Left ventricle myocardium inferior (tissue), 1 donor: ENCODE measurements at regions not wholly inside any gene's neighbourhood (a gene's known extent, or its start where the extent isn't known, plus 50 kb on each side); places are given as distances from the start of the nearest gene placed in this dataset.

Experiments used
- DNase-seq: peaks from one replicate; pipeline ENCODE4 v3.0.0-alpha.2; 2020
- H3K27ac ChIP-seq: fragments of 200-600 bp; replicated peaks from 2 replicates; pipeline ENCODE4 v1.8.0; 2021
- H3K27me3 ChIP-seq: fragments of 200-600 bp; 2 replicates; pipeline ENCODE4 v1.8.0; 2021; ENCODE audit warnings: low read depth
- H3K36me3 ChIP-seq: fragments of 200-600 bp; 2 replicates; pipeline ENCODE4 v1.8.0; 2021
- H3K4me1 ChIP-seq: fragments of 200-600 bp; 2 replicates; pipeline ENCODE4 v1.8.0; 2021
- H3K4me3 ChIP-seq: fragments of 200-600 bp; 2 replicates; pipeline ENCODE4 v1.8.0; 2021; ENCODE audit warnings: mild to moderate bottlenecking, moderate library complexity
- H3K9me3 ChIP-seq: fragments of 200-600 bp; replicated peaks from 2 replicates; pipeline ENCODE4 v1.8.0; 2021
- intact Hi-C: fragments of 100-400 bp; cut with micrococcal nuclease; formaldehyde crosslinking; loops from one replicate; pipeline ENCODE4 v1.11.0; 2022
- TF ChIP-seq, protein P1 (sequence below): fragments of 200-600 bp; IDR thresholded peaks from 2 replicates; pipeline ENCODE4 v1.8.0; 2021; ENCODE audit warnings: antibody characterized with exemption, mild to moderate bottlenecking, borderline replicate concordance
- donor health status: DM: no; HTN: yes; CAD: no; lungs with severe emphysema.

DNA sequence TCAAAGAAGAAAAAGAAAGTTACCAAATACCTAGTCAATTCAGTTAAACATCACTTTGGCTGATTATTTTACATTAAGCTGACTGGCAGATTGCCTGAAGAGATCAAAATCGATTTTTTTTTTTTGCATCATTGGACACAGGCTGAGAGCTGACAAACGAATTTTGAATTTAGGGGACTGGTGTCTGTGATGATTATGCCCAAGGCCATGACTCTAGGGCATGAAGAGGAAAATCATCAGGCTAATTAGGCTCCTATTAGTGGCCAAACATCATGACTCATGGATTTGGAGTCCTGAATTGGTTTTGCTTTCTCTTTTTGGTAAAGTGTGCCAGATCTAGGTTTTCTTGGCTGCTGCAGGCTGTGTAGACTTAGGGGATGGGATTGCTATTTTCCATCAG lies 829.3 kb upstream of the LCORL start:
- H3K4me1 ChIP-seq, result no peaks in the 10 kb centered on the region
- intact Hi-C loops, result no loop called here
- TF ChIP-seq, protein P1, sequence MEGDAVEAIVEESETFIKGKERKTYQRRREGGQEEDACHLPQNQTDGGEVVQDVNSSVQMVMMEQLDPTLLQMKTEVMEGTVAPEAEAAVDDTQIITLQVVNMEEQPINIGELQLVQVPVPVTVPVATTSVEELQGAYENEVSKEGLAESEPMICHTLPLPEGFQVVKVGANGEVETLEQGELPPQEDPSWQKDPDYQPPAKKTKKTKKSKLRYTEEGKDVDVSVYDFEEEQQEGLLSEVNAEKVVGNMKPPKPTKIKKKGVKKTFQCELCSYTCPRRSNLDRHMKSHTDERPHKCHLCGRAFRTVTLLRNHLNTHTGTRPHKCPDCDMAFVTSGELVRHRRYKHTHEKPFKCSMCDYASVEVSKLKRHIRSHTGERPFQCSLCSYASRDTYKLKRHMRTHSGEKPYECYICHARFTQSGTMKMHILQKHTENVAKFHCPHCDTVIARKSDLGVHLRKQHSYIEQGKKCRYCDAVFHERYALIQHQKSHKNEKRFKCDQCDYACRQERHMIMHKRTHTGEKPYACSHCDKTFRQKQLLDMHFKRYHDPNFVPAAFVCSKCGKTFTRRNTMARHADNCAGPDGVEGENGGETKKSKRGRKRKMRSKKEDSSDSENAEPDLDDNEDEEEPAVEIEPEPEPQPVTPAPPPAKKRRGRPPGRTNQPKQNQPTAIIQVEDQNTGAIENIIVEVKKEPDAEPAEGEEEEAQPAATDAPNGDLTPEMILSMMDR, result no peak
- DNase-seq, result no peak
- H3K27me3 ChIP-seq, result no peaks in the 10 kb centered on the region
- H3K36me3 ChIP-seq, result no peaks in the 10 kb centered on the region
- no peak overlapping the region for H3K27ac ChIP-seq
- no peaks in the 10 kb centered on the region for H3K9me3 ChIP-seq
- no peak overlapping the region for H3K4me3 ChIP-seq

DNA sequence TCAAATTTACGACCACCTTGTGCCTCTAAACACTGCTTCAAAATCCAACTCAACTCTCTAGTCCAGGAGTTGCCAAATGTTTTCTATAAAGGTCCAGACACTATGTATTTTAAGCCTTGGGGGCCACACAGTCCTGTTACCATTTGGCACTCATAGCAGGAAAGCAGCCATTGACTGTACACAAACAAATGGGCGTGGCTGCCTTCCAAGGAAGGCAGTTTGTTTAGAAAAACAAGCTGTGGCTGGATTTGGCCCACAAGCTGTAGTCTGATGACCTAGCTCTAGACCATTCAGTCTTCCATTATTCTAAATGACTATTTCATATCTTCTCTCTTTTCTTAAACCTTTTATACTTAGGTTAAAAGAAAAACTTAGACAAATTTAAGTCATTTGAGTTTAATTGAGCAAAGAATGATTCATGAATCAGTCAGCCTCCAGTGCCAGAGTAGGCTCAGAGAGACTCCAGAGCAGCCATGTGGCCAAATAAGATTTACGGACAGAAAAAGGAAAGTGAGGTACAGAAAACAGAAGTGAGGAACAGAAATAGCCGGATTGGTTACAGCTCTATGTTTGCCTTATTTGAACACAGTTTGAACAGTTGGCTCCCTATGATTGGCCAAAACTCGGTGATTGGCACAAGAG lies 825.8 kb upstream of the LCORL start:
- Histone ChIP-seq H3K4me3 (no peak overlapping the region), H3K27me3 (no peaks in the 10 kb centered on the region), H3K4me1 (no peaks in the 10 kb centered on the region), H3K36me3 (no peaks in the 10 kb centered on the region), H3K27ac (no peak overlapping the region), H3K9me3 (peaks cover 12% of the 10 kb centered on the region)
- DNase-seq, result no peak
- intact Hi-C loops, result no loop called here
- TF ChIP-seq, protein P1, result no peak

DNA sequence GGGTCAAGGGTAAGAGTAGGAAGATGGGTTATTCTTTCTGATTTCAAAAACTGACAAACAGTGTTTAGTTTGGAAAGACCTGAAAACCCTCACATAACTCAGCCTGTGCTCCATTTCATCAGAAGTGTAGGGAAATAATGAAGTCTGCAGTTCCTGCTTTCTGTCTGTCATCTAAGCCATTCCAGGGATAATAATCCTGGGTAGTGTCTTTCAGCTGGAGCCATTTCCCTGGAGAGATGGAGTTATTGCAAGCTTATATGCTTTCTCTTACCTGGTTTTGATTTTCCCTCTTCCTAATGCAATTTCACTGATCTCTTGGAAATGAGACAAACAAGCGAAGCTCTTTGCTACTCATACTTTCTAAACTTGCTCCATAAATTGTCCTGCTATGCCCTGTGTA lies 824.8 kb upstream of the LCORL start:
- intact Hi-C loops, result no loop called here

DNA sequence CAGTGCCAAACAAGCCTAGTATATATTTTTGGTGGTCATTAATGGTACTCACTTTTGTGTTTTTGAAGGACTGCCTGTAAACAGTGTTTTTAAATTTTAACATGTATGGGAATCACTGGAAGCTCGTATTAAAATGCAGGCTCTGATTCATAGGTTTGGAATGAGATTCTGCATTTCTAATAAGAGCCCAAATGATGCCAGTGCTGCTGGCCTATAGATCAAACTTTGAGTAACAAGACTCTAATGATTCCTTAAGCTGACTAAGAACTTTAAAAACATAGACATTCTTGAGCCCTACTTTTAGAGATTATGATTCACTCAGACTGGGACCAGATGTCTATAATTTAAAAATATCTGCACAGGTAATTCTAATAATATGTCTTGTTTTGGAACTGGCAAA lies 823.2 kb upstream of the LCORL start:
- H3K4me3 ChIP-seq, result no peak overlapping the region
- H3K4me1 ChIP-seq, result no peaks in the 10 kb centered on the region
- TF ChIP-seq, protein P1, result no peak
- H3K9me3 ChIP-seq, result peaks cover 18% of the 10 kb centered on the region
- H3K27ac ChIP-seq, result no peak overlapping the region
- no peaks in the 10 kb centered on the region for H3K27me3 ChIP-seq
- DNase-seq, result no peak
- intact Hi-C loops, result no loop called here
- H3K36me3 ChIP-seq, result no peaks in the 10 kb centered on the region

More for the DNA sequence above, 824.8 kb upstream of the LCORL start:
- H3K27me3 ChIP-seq, result no peaks in the 10 kb centered on the region
- no peak for DNase-seq
- H3K27ac ChIP-seq, result no peak overlapping the region
- H3K4me1 ChIP-seq, result no peaks in the 10 kb centered on the region
- H3K4me3 ChIP-seq, result no peak overlapping the region
- H3K9me3 ChIP-seq, result peaks cover 18% of the 10 kb centered on the region
- H3K36me3 ChIP-seq, result no peaks in the 10 kb centered on the region
- TF ChIP-seq, protein P1, result no peak

DNA sequence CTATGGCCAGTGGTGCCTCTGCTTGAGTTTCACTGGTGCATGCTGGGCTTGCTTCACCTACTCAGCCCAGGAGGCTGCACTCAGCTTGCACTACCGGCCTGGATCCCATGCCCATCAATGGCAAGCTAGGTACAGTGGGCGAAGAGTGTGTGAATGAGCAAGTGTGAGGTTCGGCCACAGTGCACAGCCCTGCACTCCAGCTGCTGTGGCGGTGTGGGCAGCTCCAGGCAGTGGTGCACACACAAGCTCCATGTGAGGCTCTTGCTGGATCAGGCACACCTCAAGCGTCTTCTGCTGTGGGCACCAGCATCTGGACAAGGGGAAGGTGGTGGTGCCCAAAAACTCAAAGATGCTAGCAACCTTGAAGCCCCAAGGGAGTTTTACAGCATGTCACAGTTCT lies 820.9 kb upstream of the LCORL start:
- no peak for DNase-seq
- TF ChIP-seq, protein P1, result no peak
- H3K9me3 ChIP-seq, result peaks cover 18% of the 10 kb centered on the region
- H3K4me3 ChIP-seq, result no peak overlapping the region
- H3K4me1 ChIP-seq, result no peaks in the 10 kb centered on the region
- H3K27ac ChIP-seq, result no peak overlapping the region
- no peaks in the 10 kb centered on the region for H3K36me3 ChIP-seq
- intact Hi-C loops, result no loop called here
- H3K27me3 ChIP-seq, result no peaks in the 10 kb centered on the region
